ENCODE measurements at regions not wholly inside any gene's neighbourhood (a gene's known extent, or its start where the extent isn't known, plus 50 kb on each side); places are given as distances from the start of the nearest gene placed in this dataset.

- TF ChIP-seq CTCF (IDR thresholded peaks at IDR 0.05; ENCODE audit: insufficient read depth, low read depth, low read length, missing control alignments): no peak
- no peak overlapping the region for H3K4me3 ChIP-seq (ENCODE audit: low read length)
- DNase-seq (ENCODE audit: low read depth): no peak
These were observed 458.0 kb upstream of the WWC1 start for GRCh38 chr5:167833456-167833855.

- peak; percentile 51 for DNase-seq (ENCODE audit: low read depth)
- no peak for TF ChIP-seq CTCF (IDR thresholded peaks at IDR 0.05; ENCODE audit: insufficient read depth, low read depth, low read length, missing control alignments)
- no peak overlapping the region for H3K4me3 ChIP-seq (ENCODE audit: low read length)
These were observed 456.3 kb upstream of the WWC1 start for GRCh38 chr5:167835146-167835545.

- DNase-seq (ENCODE audit: low read depth): peak; percentile 72
- H3K4me3 ChIP-seq (ENCODE audit: low read length): no peak overlapping the region
- TF ChIP-seq CTCF (IDR thresholded peaks at IDR 0.05; ENCODE audit: insufficient read depth, low read depth, low read length, missing control alignments): no peak
These were observed 454.3 kb upstream of the WWC1 start for GRCh38 chr5:167837127-167837526.

GRCh38 chr5:167839065-167839464 lies 452.4 kb upstream of the WWC1 start:
- no peak overlapping the region for H3K4me3 ChIP-seq (ENCODE audit: low read length)
- no peak for TF ChIP-seq CTCF (IDR thresholded peaks at IDR 0.05; ENCODE audit: insufficient read depth, low read depth, low read length, missing control alignments)
- peak; percentile 96 for DNase-seq (ENCODE audit: low read depth)

GRCh38 chr5:167840527-167841130 lies 450.8 kb upstream of the WWC1 start:
- H3K4me3 ChIP-seq (ENCODE audit: low read length): no peak overlapping the region
- DNase-seq (ENCODE audit: low read depth): peak; percentile 29
- no peak for TF ChIP-seq CTCF (IDR thresholded peaks at IDR 0.05; ENCODE audit: insufficient read depth, low read depth, low read length, missing control alignments)

- no peak overlapping the region for H3K4me3 ChIP-seq (ENCODE audit: low read length)
- DNase-seq (ENCODE audit: low read depth): no peak
- TF ChIP-seq CTCF (IDR thresholded peaks at IDR 0.05; ENCODE audit: insufficient read depth, low read depth, low read length, missing control alignments): no peak
These were observed 447.4 kb upstream of the WWC1 start for GRCh38 chr5:167843881-167844572.

GRCh38 chr5:167845952-167846351 lies 445.5 kb upstream of the WWC1 start:
- no peak overlapping the region for H3K4me3 ChIP-seq (ENCODE audit: low read length)
- DNase-seq (ENCODE audit: low read depth): no peak
- no peak for TF ChIP-seq CTCF (IDR thresholded peaks at IDR 0.05; ENCODE audit: insufficient read depth, low read depth, low read length, missing control alignments)
